HepG2 (cell line): ENCODE measurements at regions not wholly inside any gene's neighbourhood (a gene's known extent, or its start where the extent isn't known, plus 50 kb on each side); places are given as distances from the start of the nearest gene placed in this dataset.
A peak's percentile ranks its signal among the peaks of the same experiment; 100 is the strongest.

Experiments used
- ATAC-seq: fragments of 200-7000 bp; cut with Tn5 transposase; 3 replicates; pipeline ENCODE4 v1.9.1; 2020; ENCODE audit warnings: mild to moderate bottlenecking, moderate library complexity
- BruUV-seq: library from RNA; stranded (reverse); fragments of 400-500 nt; replicated peaks from 2 replicates; lab custom pipeline; 2021; lab: Mats Ljungman, UMichigan
- CTCF ChIA-PET: fragments of 300-600 bp; formaldehyde crosslinking; extraction: SDS; loops from one replicate; lab custom pipeline; 2021; ENCODE audit warnings: low total read pairs, inconsistent platforms, low intra/inter-chr PET ratio; lab: Yijun Ruan, JAX
- POLR2A ChIA-PET: fragments of 350-600 bp; sonication (Branson Sonifier 250); formaldehyde crosslinking; loops from one replicate; lab custom pipeline; 2020; ENCODE audit warnings: antibody characterized with exemption, inconsistent platforms; lab: Yijun Ruan, JAX
- DNase-seq: peaks from one replicate; pipeline ENCODE4 v3.0.0-alpha.2; 2015; ENCODE audit warnings: low spot score
- FAIRE-seq: peaks from 3 replicates; lab custom pipeline; 2011; peaks lifted over from hg19 to GRCh38; lab: Jason Lieb, UNC
- H2AFZ ChIP-seq: one replicate; pipeline ENCODE4 v1.6.1; 2011; ENCODE audit warnings: low read length, inconsistent platforms
- H3K27ac ChIP-seq: fragments of 300-600 bp; 3 replicates; pipeline ENCODE4 v1.8.0; 2011; ENCODE audit warnings: mixed run types, mild to moderate bottlenecking, mixed read lengths, low read length, inconsistent platforms; ENCODE audit not compliant: insufficient read depth; ENCODE audit errors: extremely low read length
- H3K27me3 ChIP-seq, 2 experiments: fragments of 200-600 bp in 1 of 2; 2 replicates in 1 of 2; 3 replicates in 1 of 2; pipeline versions ENCODE4 v1.6.0 to v1.8.0; 2011; ENCODE audit warnings: low read length in 2 of 2, mild to moderate bottlenecking in 2 of 2, moderate library complexity in 2 of 2, inconsistent platforms in 1 of 2; ENCODE audit not compliant: insufficient read depth in 2 of 2, control insufficient read depth in 1 of 2
- H3K36me3 ChIP-seq, 2 experiments: fragments of 200-600 bp in 1 of 2; replicated peaks in 1 of 2; 2 replicates in 1 of 2; 3 replicates in 1 of 2; pipeline versions ENCODE4 v1.5.1 to v1.8.0; 2011; ENCODE audit warnings: low read length in 2 of 2, inconsistent platforms in 1 of 2; ENCODE audit not compliant: insufficient read depth in 2 of 2, control insufficient read depth in 1 of 2
- H3K4me1 ChIP-seq: 2 replicates; pipeline ENCODE4 v1.5.1; 2012; ENCODE audit warnings: low read length, inconsistent platforms; ENCODE audit not compliant: insufficient read depth
- H3K4me2 ChIP-seq: 2 replicates; pipeline ENCODE4 v1.6.0; 2011; ENCODE audit warnings: low read depth, low read length, inconsistent platforms
- H3K4me3 ChIP-seq, 3 experiments: fragments of 200-600 bp in 1 of 3; sonication (generic), shearing (Covaris generic) in 1 of 3; replicated peaks in 1 of 3; 2 replicates each; pipeline ENCODE4 v1.5.1; 2011 to 2016; ENCODE audit warnings: low read length in 3 of 3, inconsistent platforms in 2 of 3, low read depth in 2 of 3, mild to moderate bottlenecking in 2 of 3, control low read depth in 1 of 3, mixed read lengths in 1 of 3; ENCODE audit not compliant: insufficient read depth in 1 of 3
- H3K79me2 ChIP-seq: one replicate; pipeline ENCODE4 v1.6.1; 2011; ENCODE audit warnings: low read length, inconsistent platforms; ENCODE audit not compliant: insufficient read depth
- H3K9ac ChIP-seq: 2 replicates; pipeline ENCODE4 v1.6.0; 2011; ENCODE audit warnings: mild to moderate bottlenecking, low read depth, low read length, inconsistent platforms; ENCODE audit not compliant: insufficient read depth
- H3K9me3 ChIP-seq: 2 replicates; pipeline ENCODE4 v1.5.1; 2012; ENCODE audit warnings: mild to moderate bottlenecking, low read length
- H4K20me1 ChIP-seq: 2 replicates; pipeline ENCODE4 v1.6.0; 2011; ENCODE audit warnings: inconsistent platforms, mild to moderate bottlenecking, low read length, moderate library complexity; ENCODE audit not compliant: insufficient read depth
- EHMT2 ChIP-seq: fragments of 200-600 bp; sonication (generic); IDR thresholded peaks from 2 replicates; pipeline ENCODE4 v1.7.0; 2017; ENCODE audit warnings: antibody characterized with exemption, low read depth, low read length, borderline replicate concordance
- ISL2 ChIP-seq: sonication (generic); formaldehyde crosslinking; IDR thresholded peaks from 2 replicates; pipeline ENCODE4 v1.5.0; 2020; ENCODE audit warnings: missing genetic modification reagents
- ISX ChIP-seq: sonication (generic); formaldehyde crosslinking; conservative IDR thresholded peaks from 2 replicates; pipeline ENCODE4 v1.5.0; 2020; ENCODE audit warnings: missing genetic modification reagents
- KLF16 ChIP-seq, 2 experiments: sonication (generic) in 1 of 2; formaldehyde crosslinking in 1 of 2; IDR thresholded peaks; 2 replicates each; pipeline versions ENCODE4 v1.6.1 to v1.8.0; 2016 to 2023; ENCODE audit warnings: missing genetic modification reagents in 2 of 2, missing compliant biosample characterization in 1 of 2
- MED13 ChIP-seq: sonication (generic); formaldehyde crosslinking; IDR thresholded peaks from 2 replicates; pipeline ENCODE4 v1.5.0; 2020; ENCODE audit warnings: missing genetic modification reagents
- NR2F6 ChIP-seq, 2 experiments: IDR thresholded peaks; 2 replicates each; pipeline ENCODE4 v1.6.1; 2016; ENCODE audit warnings: antibody characterized with exemption in 1 of 2, mild to moderate bottlenecking in 1 of 2
- RNF219 ChIP-seq: sonication (generic); formaldehyde crosslinking; IDR thresholded peaks from 2 replicates; pipeline ENCODE4 v1.5.0; 2020; ENCODE audit warnings: mild to moderate bottlenecking, missing genetic modification reagents
- SMARCE1 ChIP-seq: fragments of 450-650 bp; IDR thresholded peaks from 2 replicates; pipeline ENCODE4 v1.6.1; 2017; ENCODE audit warnings: borderline replicate concordance
- ZNF33B ChIP-seq: sonication (generic); formaldehyde crosslinking; IDR thresholded peaks from 2 replicates; pipeline ENCODE4 v1.5.1; 2020; ENCODE audit warnings: mild to moderate bottlenecking, missing genetic modification reagents
- ZNF446 ChIP-seq: sonication (generic); formaldehyde crosslinking; IDR thresholded peaks from 2 replicates; pipeline ENCODE4 v1.5.0; 2020; ENCODE audit warnings: mild to moderate bottlenecking, missing genetic modification reagents
- in situ Hi-C: cut with HindIII; loops from 2 replicates; pipeline ENCODE4 v1.10.0; 2017; ENCODE audit warnings: low pct_unique_long_range_greater_than_20kb; ENCODE audit not compliant: extremely low pct_ligation_motif_present
- intact Hi-C: fragments of 100-400 bp; cut with micrococcal nuclease; formaldehyde crosslinking; loops from one replicate; pipeline ENCODE4 v1.10.0; 2022; ENCODE audit not compliant: unreplicated experiment
- TF ChIP-seq, protein P1 (sequence below): sonication (generic); formaldehyde crosslinking; IDR thresholded peaks from 2 replicates; pipeline ENCODE4 v1.8.0; 2022; ENCODE audit warnings: mild to moderate bottlenecking, missing genetic modification reagents, borderline replicate concordance
- TF ChIP-seq, protein P2 (sequence below): sonication (generic); formaldehyde crosslinking; IDR thresholded peaks from 2 replicates; pipeline ENCODE4 v1.4.0; 2020; ENCODE audit warnings: missing genetic modification reagents
- TF ChIP-seq, protein P3 (sequence below): sonication (generic); formaldehyde crosslinking; conservative IDR thresholded peaks from 2 replicates; pipeline ENCODE4 v1.4.0; 2020; ENCODE audit warnings: missing genetic modification reagents

DNA sequence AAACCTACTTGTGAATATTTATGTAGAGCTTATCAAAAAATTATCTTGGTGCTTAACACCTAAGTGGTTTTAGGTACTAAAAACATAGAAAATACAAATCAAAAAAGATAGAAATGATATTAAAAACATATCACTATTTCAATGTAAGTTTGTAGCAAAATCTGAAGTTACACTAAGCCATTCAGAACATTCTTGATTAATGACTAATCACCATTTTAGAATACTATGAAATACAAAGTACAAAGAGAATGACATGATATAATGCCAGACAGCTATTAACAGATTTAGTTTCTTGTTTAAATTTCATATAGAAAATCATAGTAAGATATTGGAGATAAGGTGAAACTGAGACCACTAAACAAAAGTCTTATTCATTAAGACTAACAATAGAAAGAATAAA is 169.7 kb upstream of the AGTR1 start:
- POLR2A ChIA-PET: no interaction called here

More for the DNA sequence above, 169.7 kb upstream of the AGTR1 start:
- Histone ChIP-seq H3K9ac (no peak overlapping the region), H3K27ac (no peak overlapping the region), H3K4me2 (no peak overlapping the region), H3K9me3 (peaks cover 6% of the 10 kb centered on the region), H3K27me3 (no peaks in the 10 kb centered on the region), H3K4me1 (peaks cover under 1% of the 10 kb centered on the region)
- DNase-seq (no peak), ATAC-seq (no peak), FAIRE-seq (peak; percentile 26)
- CTCF ChIA-PET: no interaction called here
- intact Hi-C loops (no loop called here), in situ Hi-C loops (no loop called here)
- no peak for TF ChIP-seq NR2F6 (IDR thresholded peaks at IDR 0.05)
- TF ChIP-seq NR2F6 (CRISPR knock-in tag; IDR thresholded peaks at IDR 0.05): no peak
- TF ChIP-seq ZNF33B (CRISPR knock-in tag): no peak
- no peak for TF ChIP-seq KLF16 (CRISPR knock-in tag; IDR thresholded peaks at IDR 0.05)
- no peak for TF ChIP-seq SMARCE1
- TF ChIP-seq, protein P1, sequence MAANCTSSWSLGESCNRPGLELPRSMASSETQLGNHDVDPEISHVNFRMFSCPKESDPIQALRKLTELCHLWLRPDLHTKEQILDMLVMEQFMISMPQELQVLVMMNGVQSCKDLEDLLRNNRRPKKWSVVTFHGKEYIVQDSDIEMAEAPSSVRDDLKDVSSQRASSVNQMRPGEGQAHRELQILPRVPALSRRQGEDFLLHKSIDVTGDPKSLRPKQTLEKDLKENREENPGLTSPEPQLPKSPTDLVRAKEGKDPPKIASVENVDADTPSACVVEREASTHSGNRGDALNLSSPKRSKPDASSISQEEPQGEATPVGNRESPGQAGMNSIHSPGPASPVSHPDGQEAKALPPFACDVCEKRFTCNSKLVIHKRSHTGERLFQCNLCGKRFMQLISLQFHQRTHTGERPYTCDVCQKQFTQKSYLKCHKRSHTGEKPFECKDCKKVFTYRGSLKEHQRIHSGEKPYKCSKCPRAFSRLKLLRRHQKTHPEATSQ (CRISPR knock-in tag): no peak
- no peak for TF ChIP-seq MED13 (CRISPR knock-in tag)
- TF ChIP-seq ZNF446 (CRISPR knock-in tag): no peak
- TF ChIP-seq EHMT2: no peak
- TF ChIP-seq ISX (CRISPR knock-in tag): no peak
- TF ChIP-seq RNF219 (CRISPR knock-in tag): no peak
- no peak for TF ChIP-seq ISL2
- TF ChIP-seq, protein P2, sequence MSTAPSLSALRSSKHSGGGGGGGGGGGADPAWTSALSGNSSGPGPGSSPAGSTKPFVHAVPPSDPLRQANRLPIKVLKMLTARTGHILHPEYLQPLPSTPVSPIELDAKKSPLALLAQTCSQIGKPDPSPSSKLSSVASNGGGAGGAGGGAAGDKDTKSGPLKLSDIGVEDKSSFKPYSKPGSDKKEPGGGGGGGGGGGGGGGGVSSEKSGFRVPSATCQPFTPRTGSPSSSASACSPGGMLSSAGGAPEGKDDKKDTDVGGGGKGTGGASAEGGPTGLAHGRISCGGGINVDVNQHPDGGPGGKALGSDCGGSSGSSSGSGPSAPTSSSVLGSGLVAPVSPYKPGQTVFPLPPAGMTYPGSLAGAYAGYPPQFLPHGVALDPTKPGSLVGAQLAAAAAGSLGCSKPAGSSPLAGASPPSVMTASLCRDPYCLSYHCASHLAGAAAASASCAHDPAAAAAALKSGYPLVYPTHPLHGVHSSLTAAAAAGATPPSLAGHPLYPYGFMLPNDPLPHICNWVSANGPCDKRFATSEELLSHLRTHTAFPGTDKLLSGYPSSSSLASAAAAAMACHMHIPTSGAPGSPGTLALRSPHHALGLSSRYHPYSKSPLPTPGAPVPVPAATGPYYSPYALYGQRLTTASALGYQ (CRISPR knock-in tag): no peak
- TF ChIP-seq, protein P3, sequence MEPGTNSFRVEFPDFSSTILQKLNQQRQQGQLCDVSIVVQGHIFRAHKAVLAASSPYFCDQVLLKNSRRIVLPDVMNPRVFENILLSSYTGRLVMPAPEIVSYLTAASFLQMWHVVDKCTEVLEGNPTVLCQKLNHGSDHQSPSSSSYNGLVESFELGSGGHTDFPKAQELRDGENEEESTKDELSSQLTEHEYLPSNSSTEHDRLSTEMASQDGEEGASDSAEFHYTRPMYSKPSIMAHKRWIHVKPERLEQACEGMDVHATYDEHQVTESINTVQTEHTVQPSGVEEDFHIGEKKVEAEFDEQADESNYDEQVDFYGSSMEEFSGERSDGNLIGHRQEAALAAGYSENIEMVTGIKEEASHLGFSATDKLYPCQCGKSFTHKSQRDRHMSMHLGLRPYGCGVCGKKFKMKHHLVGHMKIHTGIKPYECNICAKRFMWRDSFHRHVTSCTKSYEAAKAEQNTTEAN (CRISPR knock-in tag): no peak
- TF ChIP-seq, all 625 proteins: peak for 0
- no TSS peak for BruUV-seq
- Histone ChIP-seq H2AFZ (no peak overlapping the region), H4K20me1 (no peaks in the 10 kb centered on the region), H3K79me2 (no peaks in the 10 kb centered on the region), H3K36me3 (no peaks in the 10 kb centered on the region), H3K4me3 (no peak overlapping the region)
